Mucosa of stomach (tissue), 1 donor: ENCODE measurements at regions not wholly inside any gene's neighbourhood (a gene's known extent, or its start where the extent isn't known, plus 50 kb on each side); places are given as distances from the start of the nearest gene placed in this dataset.

ENCODE experiments used
- H3K27me3 ChIP-seq: one replicate; pipeline ENCODE4 v1.7.0; 2013; ENCODE audit warnings: mild to moderate bottlenecking, low read length; ENCODE audit not compliant: control insufficient read depth, insufficient read depth
- H3K36me3 ChIP-seq: one replicate; pipeline ENCODE4 v1.7.0; 2013; ENCODE audit warnings: low read length; ENCODE audit not compliant: control insufficient read depth, insufficient read depth
- H3K4me1 ChIP-seq: one replicate; pipeline ENCODE4 v1.7.0; 2013; ENCODE audit warnings: mild to moderate bottlenecking, low read length; ENCODE audit not compliant: control insufficient read depth, insufficient read depth
- H3K4me3 ChIP-seq: one replicate; pipeline ENCODE4 v1.7.0; 2013; ENCODE audit warnings: low read length
- H3K9ac ChIP-seq: one replicate; pipeline ENCODE4 v1.7.0; 2013; ENCODE audit warnings: mild to moderate bottlenecking, low read length, moderate library complexity
- H3K9me3 ChIP-seq: one replicate; pipeline ENCODE4 v1.7.0; 2013; ENCODE audit warnings: mild to moderate bottlenecking, low read length, moderate library complexity; ENCODE audit not compliant: control insufficient read depth
- donor health status: Pancreatic carcinoma.

DNA sequence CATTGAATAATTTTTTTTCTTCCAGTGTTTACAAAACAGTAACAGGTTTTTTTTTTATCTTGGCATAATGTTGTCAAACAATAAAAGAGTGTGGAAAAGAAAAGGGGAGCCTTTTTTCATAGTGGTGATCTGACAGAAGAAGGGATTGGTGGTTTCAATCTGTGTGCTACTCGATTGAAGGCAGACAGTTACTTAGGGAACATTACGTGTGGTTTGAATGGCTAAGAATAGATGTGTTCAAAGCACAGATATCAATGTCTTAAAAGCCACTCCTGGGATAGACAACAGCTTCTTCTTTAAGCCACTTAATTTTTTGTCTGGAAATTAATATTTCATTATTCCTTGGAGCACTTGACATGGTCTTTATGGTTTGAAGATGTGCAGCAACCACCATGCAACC is 558.6 kb upstream of the ADGRL2 start:
- no peak overlapping the region for H3K4me3 ChIP-seq
- H3K9me3 ChIP-seq, result no peaks in the 10 kb centered on the region
- no peaks in the 10 kb centered on the region for H3K27me3 ChIP-seq
- no peak overlapping the region for H3K9ac ChIP-seq
- H3K4me1 ChIP-seq, result no peaks in the 10 kb centered on the region
- no peaks in the 10 kb centered on the region for H3K36me3 ChIP-seq

DNA sequence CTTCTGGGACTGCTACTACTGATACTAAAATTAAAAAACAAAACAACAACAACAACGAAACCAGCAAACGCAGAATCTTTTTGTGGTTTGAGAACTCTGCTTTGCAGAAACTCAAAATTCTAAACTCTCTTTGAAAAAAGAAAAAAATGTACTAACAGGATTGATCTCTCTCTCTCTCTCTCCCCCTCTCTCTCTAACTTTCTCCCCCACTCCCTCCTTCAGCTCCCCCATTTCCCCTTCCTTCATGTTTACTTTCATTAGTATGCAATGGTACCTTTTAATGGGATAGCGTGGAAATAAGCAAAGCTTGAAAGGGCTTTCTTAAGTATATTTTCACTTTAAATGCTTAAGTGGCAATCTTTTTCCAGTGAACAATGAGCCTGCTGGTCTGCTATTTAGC is 562.6 kb upstream of the ADGRL2 start:
- Histone ChIP-seq H3K9ac (peak overlapping the region; percentile 25), H3K27me3 (no peaks in the 10 kb centered on the region), H3K4me1 (no peaks in the 10 kb centered on the region), H3K36me3 (no peaks in the 10 kb centered on the region), H3K4me3 (peak overlapping the region; percentile 20), H3K9me3 (no peaks in the 10 kb centered on the region)

DNA sequence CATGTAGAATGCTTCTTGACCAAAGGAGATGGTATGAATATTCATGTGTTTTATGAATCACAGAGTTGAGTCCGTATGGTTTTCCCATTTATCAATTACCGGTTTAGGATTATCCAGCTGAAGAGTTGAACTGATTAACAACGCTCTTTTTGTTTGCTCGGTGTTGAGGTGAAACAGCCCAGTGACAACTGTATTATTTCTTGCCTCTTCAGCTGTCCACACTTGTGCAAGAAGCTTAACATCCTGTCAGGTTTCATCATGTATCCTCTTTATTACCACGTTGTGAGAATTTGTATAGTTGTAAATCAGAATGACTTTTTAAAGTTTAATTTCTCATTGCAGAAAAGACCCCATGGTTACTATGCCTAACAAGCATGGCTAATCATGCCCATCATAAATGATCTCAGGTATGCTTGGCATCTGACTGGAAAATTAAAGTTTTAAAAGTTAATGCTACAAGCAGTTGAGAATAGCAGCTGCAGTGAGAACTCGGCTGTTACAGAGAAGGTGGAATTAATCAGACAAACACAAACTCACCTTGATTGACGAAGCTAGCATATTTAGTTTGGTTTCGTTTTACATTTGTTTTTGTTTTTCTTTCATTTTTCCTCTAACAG is 563.2 kb upstream of the ADGRL2 start:
- Histone ChIP-seq H3K36me3 (no peaks in the 10 kb centered on the region), H3K9me3 (no peaks in the 10 kb centered on the region), H3K4me3 (peak overlapping the region; percentile 20), H3K9ac (peak overlapping the region; percentile 25), H3K27me3 (no peaks in the 10 kb centered on the region), H3K4me1 (no peaks in the 10 kb centered on the region)

DNA sequence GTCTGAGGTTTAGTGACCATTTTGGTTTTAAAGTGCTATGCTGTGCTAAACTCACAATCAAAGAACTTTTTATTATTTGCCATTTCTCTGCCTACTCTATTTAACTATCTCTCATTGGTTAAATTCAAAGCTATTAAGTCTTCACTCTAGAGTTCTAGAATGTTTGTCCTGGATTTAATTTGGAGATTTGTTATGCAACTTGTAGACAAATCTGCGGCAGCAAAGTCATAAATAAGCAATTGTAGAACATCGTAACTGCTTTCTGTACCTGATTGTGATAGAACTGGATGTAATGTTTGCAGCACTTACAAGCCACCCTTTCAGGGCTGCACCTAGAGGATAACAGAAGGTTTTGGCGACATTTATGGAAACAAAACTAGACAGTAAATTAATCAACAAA is 566.5 kb upstream of the ADGRL2 start:
- H3K9ac ChIP-seq, result no peak overlapping the region
- H3K4me1 ChIP-seq, result no peaks in the 10 kb centered on the region
- no peaks in the 10 kb centered on the region for H3K27me3 ChIP-seq
- no peaks in the 10 kb centered on the region for H3K36me3 ChIP-seq
- no peak overlapping the region for H3K4me3 ChIP-seq
- H3K9me3 ChIP-seq, result no peaks in the 10 kb centered on the region

DNA sequence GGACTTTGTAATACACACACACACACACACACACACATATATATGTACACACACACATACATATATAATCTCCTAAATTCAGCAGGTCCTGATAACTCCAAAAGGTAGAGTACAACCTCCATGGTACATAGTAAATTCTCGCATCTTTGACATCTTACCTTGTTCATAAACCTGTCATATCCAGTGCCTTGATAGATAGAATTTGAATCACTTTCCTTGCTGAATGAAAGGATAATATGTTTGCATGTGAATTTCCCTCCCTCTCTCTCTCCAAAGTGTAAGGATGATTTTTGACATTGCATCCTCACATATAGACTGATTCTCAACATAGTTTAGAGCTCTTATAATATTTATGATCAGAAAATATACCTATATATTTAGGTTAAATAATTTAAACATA is 567.1 kb upstream of the ADGRL2 start:
- Histone ChIP-seq H3K36me3 (no peaks in the 10 kb centered on the region), H3K4me1 (no peaks in the 10 kb centered on the region), H3K4me3 (no peak overlapping the region), H3K9me3 (no peaks in the 10 kb centered on the region), H3K27me3 (no peaks in the 10 kb centered on the region), H3K9ac (no peak overlapping the region)

DNA sequence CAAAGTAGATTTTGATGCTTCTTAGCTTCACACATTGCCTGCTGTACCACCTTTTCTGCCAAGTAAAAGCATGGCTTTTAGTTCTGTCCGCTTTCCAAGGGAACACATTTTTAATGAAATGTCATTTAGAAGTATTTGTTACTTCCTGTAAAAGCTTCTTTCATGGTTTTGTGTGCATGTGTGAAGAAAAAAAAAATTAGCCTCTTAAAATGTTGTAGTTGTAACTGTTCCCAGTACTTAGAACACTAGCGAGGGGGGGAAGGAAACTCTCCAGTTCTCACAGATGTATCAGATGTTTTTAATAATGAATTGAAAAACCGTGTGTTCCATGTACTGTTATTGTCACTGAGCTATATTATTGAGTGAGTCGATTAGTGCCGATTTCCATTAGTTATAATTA is 568.3 kb upstream of the ADGRL2 start:
- Histone ChIP-seq H3K9ac (no peak overlapping the region), H3K4me3 (no peak overlapping the region), H3K9me3 (no peaks in the 10 kb centered on the region), H3K36me3 (no peaks in the 10 kb centered on the region), H3K27me3 (no peaks in the 10 kb centered on the region), H3K4me1 (no peaks in the 10 kb centered on the region)

DNA sequence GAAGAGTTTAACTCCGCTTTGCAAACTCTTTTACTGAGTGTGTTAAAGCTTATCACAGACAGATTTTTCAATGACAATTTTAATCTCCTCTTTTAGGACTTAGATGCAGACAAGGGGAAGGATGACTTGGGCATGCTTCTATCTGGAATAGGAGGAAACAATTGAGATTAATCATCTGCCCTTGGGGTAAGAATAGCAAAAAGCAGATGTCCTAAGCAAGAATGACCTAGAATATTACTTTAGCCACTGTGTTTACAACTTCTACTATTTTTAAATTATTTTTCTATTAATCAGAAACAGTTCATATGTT is 569.0 kb upstream of the ADGRL2 start:
- no peak overlapping the region for H3K9ac ChIP-seq
- H3K4me3 ChIP-seq, result no peak overlapping the region
- no peaks in the 10 kb centered on the region for H3K27me3 ChIP-seq
- H3K36me3 ChIP-seq, result no peaks in the 10 kb centered on the region
- no peaks in the 10 kb centered on the region for H3K9me3 ChIP-seq
- H3K4me1 ChIP-seq, result no peaks in the 10 kb centered on the region

DNA sequence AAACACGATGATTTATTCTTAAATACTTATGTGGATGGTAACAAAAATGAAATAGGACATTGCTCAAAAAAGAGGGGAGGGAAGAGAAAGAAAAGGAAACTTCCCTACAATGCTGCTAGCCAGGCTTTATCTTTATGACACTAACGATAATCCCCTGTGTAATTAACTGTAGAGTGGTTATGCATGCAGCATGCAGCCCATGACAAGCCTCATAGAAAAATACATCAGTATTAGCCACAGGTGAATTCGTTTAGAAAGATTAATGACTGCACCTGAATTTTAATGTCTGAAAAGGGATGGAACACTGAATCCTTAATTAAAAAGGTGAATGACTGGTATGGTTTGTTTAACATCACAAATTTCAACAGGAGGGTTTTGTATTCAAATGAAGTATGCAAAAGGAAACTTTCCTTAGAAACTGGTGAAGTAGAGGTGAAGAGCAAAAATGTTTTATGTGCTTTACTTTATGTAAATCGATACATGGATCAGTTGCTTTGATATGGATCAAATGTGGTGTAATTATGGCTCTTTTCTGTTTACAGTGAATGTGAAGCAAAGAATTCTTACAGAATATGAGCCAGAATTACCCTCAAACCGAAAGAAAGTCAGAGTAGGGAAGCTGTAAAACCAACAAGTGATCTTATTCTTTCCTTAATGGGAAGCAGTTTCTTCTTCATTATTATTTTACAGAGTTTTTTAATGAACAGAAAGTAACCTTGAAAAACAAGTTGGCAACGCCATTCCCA is 569.6 kb upstream of the ADGRL2 start:
- Histone ChIP-seq H3K9ac (no peak overlapping the region), H3K9me3 (no peaks in the 10 kb centered on the region), H3K4me1 (no peaks in the 10 kb centered on the region), H3K4me3 (no peak overlapping the region), H3K36me3 (no peaks in the 10 kb centered on the region), H3K27me3 (no peaks in the 10 kb centered on the region)

DNA sequence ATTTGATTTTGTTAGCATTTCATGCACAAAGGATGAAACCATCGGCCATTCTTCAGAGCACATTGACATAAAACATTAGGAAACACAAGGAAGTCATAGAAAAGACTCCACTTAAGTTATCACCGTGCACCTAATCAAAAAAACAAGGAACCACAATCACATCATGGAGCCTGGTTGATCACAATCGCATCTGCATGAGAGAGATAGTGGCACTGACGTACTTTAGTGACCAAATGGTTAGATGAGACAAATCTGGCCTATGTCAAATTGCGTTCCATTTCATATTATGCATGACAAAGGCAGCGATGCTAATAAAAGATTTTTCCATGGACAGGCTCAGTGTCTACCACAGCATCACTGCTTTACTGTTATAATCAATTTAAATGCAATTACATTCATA is 571.8 kb upstream of the ADGRL2 start:
- no peaks in the 10 kb centered on the region for H3K27me3 ChIP-seq
- no peaks in the 10 kb centered on the region for H3K36me3 ChIP-seq
- H3K4me3 ChIP-seq, result no peak overlapping the region
- no peak overlapping the region for H3K9ac ChIP-seq
- H3K4me1 ChIP-seq, result no peaks in the 10 kb centered on the region
- H3K9me3 ChIP-seq, result no peaks in the 10 kb centered on the region

DNA sequence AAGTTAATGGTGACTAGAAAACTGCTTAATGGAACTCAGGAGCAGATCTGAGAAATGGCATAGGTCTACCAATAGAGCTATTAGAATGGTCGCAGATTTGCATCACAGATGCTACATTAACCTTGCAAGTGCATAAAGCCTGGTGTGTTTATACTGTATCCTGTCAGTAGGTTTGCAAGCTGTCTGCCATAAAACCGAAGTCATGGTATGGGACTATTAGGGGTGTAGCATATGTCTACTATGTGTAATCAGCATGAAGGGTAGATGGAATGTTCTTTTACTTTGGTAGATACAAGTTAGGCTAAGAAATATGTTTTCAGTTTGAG is 574.2 kb upstream of the ADGRL2 start:
- Histone ChIP-seq H3K4me1 (no peaks in the 10 kb centered on the region), H3K4me3 (no peak overlapping the region), H3K27me3 (no peaks in the 10 kb centered on the region), H3K9me3 (no peaks in the 10 kb centered on the region), H3K36me3 (no peaks in the 10 kb centered on the region), H3K9ac (no peak overlapping the region)

DNA sequence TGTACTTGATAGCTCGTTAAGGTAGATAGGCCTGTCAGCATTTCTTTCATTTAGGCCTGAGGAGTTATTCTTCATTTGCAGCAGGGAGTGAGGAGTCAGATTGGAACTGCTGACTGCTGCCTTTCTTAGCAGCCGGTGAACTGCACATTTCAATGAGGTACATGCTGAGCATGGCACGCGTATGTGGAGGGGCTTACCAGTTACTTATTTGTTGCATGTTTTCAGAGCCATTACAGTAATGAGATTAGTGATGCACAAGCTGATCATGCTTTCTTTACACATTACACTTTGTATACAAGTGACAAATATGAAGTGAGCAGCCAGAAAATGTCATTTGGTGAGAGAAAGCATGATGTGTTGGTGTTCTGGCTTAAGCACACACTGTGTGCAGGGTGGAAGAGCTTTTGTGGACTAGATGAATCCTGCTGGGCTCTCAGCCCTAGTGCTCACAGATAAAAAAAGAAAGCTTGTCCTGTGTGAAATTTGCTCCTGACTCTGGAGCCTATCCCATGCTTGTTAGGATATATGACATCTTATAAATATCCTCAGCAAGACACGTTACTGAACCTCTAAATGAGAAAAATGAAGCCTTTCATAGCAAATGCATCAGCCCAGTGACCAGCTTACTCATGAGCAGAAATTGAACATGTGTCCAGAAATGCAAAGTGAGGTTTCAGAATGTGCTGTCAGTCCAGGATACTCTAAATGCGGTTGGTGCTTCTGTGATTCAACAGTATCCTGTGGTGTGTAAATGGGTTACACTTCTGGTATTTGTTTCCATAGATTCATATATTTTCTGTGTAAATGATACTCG is 574.7 kb upstream of the ADGRL2 start:
- no peaks in the 10 kb centered on the region for H3K9me3 ChIP-seq
- no peak overlapping the region for H3K4me3 ChIP-seq

DNA sequence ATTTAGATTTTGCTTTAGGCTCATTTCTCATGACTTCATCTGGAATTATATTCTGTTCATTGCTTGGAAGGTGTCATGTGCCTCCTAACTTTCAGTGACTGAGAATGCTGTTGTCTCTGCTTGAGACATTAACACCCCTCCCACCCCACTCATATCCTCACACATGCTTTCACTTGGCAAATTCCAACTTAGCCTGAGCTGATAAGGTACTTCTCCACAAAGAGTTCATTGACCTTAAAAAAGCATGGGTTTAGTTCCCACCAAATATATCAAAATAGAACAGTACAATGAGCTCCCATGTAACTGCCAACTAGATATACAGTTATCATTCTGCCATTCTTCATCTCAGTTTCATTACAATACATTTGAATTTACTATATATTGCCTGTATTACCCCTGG is 576.5 kb upstream of the ADGRL2 start:
- Histone ChIP-seq H3K36me3 (no peaks in the 10 kb centered on the region), H3K4me1 (no peaks in the 10 kb centered on the region), H3K9ac (no peak overlapping the region), H3K9me3 (no peaks in the 10 kb centered on the region), H3K4me3 (no peak overlapping the region), H3K27me3 (no peaks in the 10 kb centered on the region)

More for the DNA sequence above, 574.7 kb upstream of the ADGRL2 start:
- no peaks in the 10 kb centered on the region for H3K4me1 ChIP-seq
- no peaks in the 10 kb centered on the region for H3K27me3 ChIP-seq
- H3K9ac ChIP-seq, result no peak overlapping the region
- no peaks in the 10 kb centered on the region for H3K36me3 ChIP-seq
